CD14-positive monocyte (primary cell): ENCODE measurements at regions not wholly inside any gene's neighbourhood (a gene's known extent, or its start where the extent isn't known, plus 50 kb on each side); places are given as distances from the start of the nearest gene placed in this dataset.

Experiments
- DNase-seq, 3 donors: peaks; one replicate each; pipeline ENCODE4 v3.0.0-alpha.2; 2011 to 2022
- H2AFZ ChIP-seq: 2 replicates; pipeline ENCODE4 v1.6.0; 2012; ENCODE audit warnings: mild to moderate bottlenecking, low read depth, low read length, inconsistent platforms; ENCODE audit not compliant: insufficient read depth, poor library complexity, severe bottlenecking
- H3K27ac ChIP-seq, 2 donors: 1 replicate in 1 of 2; 2 replicates in 1 of 2; pipeline ENCODE4 v1.5.1; 2012 to 2013; ENCODE audit warnings: low read length in 2 of 2, control low read depth in 1 of 2, inconsistent platforms in 1 of 2, low read depth in 1 of 2, mild to moderate bottlenecking in 1 of 2
- H3K27me3 ChIP-seq, 2 donors: one replicate each; pipeline versions ENCODE4 v1.6.0 to v1.6.1; 2011 to 2013; ENCODE audit warnings: low read length in 2 of 2; ENCODE audit not compliant: control insufficient read depth in 2 of 2, insufficient read depth in 2 of 2
- H3K36me3 ChIP-seq, 2 donors: replicated peaks in 1 of 2; 1 replicate in 1 of 2; 2 replicates in 1 of 2; pipeline versions ENCODE4 v1.5.1 to v1.6.1; 2012 to 2013; ENCODE audit warnings: low read length in 2 of 2, control low read depth in 1 of 2, inconsistent platforms in 1 of 2, mild to moderate bottlenecking in 1 of 2; ENCODE audit not compliant: insufficient read depth in 2 of 2, control insufficient read depth in 1 of 2
- H3K4me1 ChIP-seq, 2 donors: 1 replicate in 1 of 2; 2 replicates in 1 of 2; pipeline versions ENCODE4 v1.5.1 to v1.6.1; 2012 to 2013; ENCODE audit warnings: low read length in 2 of 2, control low read depth in 1 of 2, inconsistent platforms in 1 of 2, mild to moderate bottlenecking in 1 of 2, moderate library complexity in 1 of 2; ENCODE audit not compliant: insufficient read depth in 2 of 2, control insufficient read depth in 1 of 2
- H3K4me2 ChIP-seq: replicated peaks from 2 replicates; pipeline ENCODE3; 2012; ENCODE audit warnings: low read length, moderate library complexity, mild to moderate bottlenecking; ENCODE audit not compliant: poor library complexity, severe bottlenecking; ENCODE audit errors: extremely low read depth
- H3K4me3 ChIP-seq, 3 experiments: fragments of 200-600 bp in 1 of 3; sonication (generic) in 1 of 3; replicated peaks in 1 of 3; 1 replicate in 2 of 3; 2 replicates in 1 of 3; pipeline ENCODE4 v1.5.1; 2011 to 2013; ENCODE audit warnings: low read length in 3 of 3, mild to moderate bottlenecking in 3 of 3, control low read depth in 2 of 3, low read depth in 2 of 3, inconsistent platforms in 1 of 3, moderate library complexity in 1 of 3
- H3K79me2 ChIP-seq: 2 replicates; pipeline ENCODE4 v1.6.0; 2012; ENCODE audit warnings: mild to moderate bottlenecking, control low read depth, inconsistent platforms, low read length, moderate library complexity; ENCODE audit not compliant: insufficient read depth
- H3K9ac ChIP-seq: 2 replicates; pipeline ENCODE4 v1.6.0; 2017; ENCODE audit warnings: low read length, mild to moderate bottlenecking; ENCODE audit not compliant: insufficient read depth, poor library complexity, severe bottlenecking
- H3K9me3 ChIP-seq, 2 donors: replicated peaks in 1 of 2; 1 replicate in 1 of 2; 2 replicates in 1 of 2; pipeline versions ENCODE4 v1.5.1 to v1.6.1; 2012 to 2013; ENCODE audit warnings: low read length in 2 of 2, control low read depth in 1 of 2; ENCODE audit not compliant: control insufficient read depth in 1 of 2, insufficient read depth in 1 of 2
- H4K20me1 ChIP-seq: 2 replicates; pipeline ENCODE4 v1.6.0; 2012; ENCODE audit warnings: mild to moderate bottlenecking, low read length, control low read depth, moderate library complexity; ENCODE audit not compliant: insufficient read depth
- H3K27ac Mint-ChIP-seq, 7 donors: one replicate each; pipeline ENCODE4 v1.8.0; 2020; ENCODE audit warnings: mild to moderate bottlenecking in 7 of 7, mixed read lengths in 7 of 7, moderate library complexity in 6 of 7, inconsistent platforms in 2 of 7
- H3K27me3 Mint-ChIP-seq, 3 donors: one replicate each; pipeline ENCODE4 v1.8.0; 2021 to 2022; ENCODE audit warnings: low read depth in 3 of 3, mild to moderate bottlenecking in 3 of 3, mixed read lengths in 3 of 3, moderate library complexity in 3 of 3, inconsistent platforms in 1 of 3
- H3K36me3 Mint-ChIP-seq, 2 donors: one replicate each; pipeline ENCODE4 v1.8.0; 2020; ENCODE audit warnings: mixed read lengths in 2 of 2, inconsistent platforms in 1 of 2, mild to moderate bottlenecking in 1 of 2
- H3K4me1 Mint-ChIP-seq: one replicate; pipeline ENCODE4 v1.8.0; 2020; ENCODE audit warnings: mild to moderate bottlenecking, mixed read lengths
- H3K4me3 Mint-ChIP-seq, 2 donors: one replicate each; pipeline ENCODE4 v1.8.0; 2020; ENCODE audit warnings: mild to moderate bottlenecking in 2 of 2, mixed read lengths in 2 of 2, moderate library complexity in 1 of 2
- H3K9me3 Mint-ChIP-seq, 7 donors: one replicate each; pipeline ENCODE4 v1.8.0; 2020 to 2022; ENCODE audit warnings: mixed read lengths in 7 of 7, mild to moderate bottlenecking in 6 of 7, moderate library complexity in 6 of 7, inconsistent platforms in 2 of 7
- CTCF ChIP-seq: fragments of 200-600 bp; IDR thresholded peaks from one replicate; pipeline ENCODE4 v1.8.0; 2022; ENCODE audit warnings: antibody characterized with exemption, mild to moderate bottlenecking
- WGBS: methylation state at CpG from one replicate; pipeline ENCODE4 v1.1.5; 2013; ENCODE audit warnings: missing lambda C conversion rate; ENCODE audit not compliant: insufficient coverage; 5-methylcytosine and 5-hydroxymethylcytosine counted together
- intact Hi-C, 2 donors: fragments of 100-400 bp; cut with micrococcal nuclease; formaldehyde crosslinking; loops; one replicate each; pipeline versions ENCODE4 v1.15.0 to v1.15.1; 2023

GRCh38 chr3:26418553-26418952, 204.0 kb upstream of the LRRC3B start:
- no peak for TF ChIP-seq CTCF
- Mint-ChIP-seq H3K27ac (no peak overlapping the region), H3K36me3 (no peaks in the 10 kb centered on the region), H3K4me3 (no peak overlapping the region), H3K27me3 (no peaks in the 10 kb centered on the region), H3K4me1 (no peaks in the 10 kb centered on the region), H3K9me3 (peaks cover 3 to 6% (median 5%) of the 10 kb centered on the region in 7 donors)
- H3K4me3 ChIP-seq = no peak overlapping the region
- H3K27me3 ChIP-seq = no peaks in the 10 kb centered on the region
- H3K4me2 ChIP-seq = no peak overlapping the region
- H3K36me3 ChIP-seq = no peaks in the 10 kb centered on the region
- intact Hi-C loops = no loop called here
- no peaks in the 10 kb centered on the region for H4K20me1 ChIP-seq
- H3K79me2 ChIP-seq = no peaks in the 10 kb centered on the region
- H2AFZ ChIP-seq = no peak overlapping the region
- peaks cover 9 to 40% of the 10 kb centered on the region in 2 donors for H3K9me3 ChIP-seq
- no peak overlapping the region for H3K27ac ChIP-seq
- no peaks in the 10 kb centered on the region for H3K4me1 ChIP-seq
- no peak for DNase-seq
- H3K9ac ChIP-seq = no peak overlapping the region

GRCh38 chr3:26422415-26422814, 200.2 kb upstream of the LRRC3B start:
- H3K36me3 ChIP-seq = no peaks in the 10 kb centered on the region
- no peak overlapping the region for H3K4me2 ChIP-seq
- no peak overlapping the region for H3K4me3 ChIP-seq
- no peak overlapping the region for H3K9ac ChIP-seq
- Mint-ChIP-seq H3K36me3 (no peaks in the 10 kb centered on the region), H3K27me3 (peaks cover 0 to 1% (median 0%) of the 10 kb centered on the region in 3 donors), H3K9me3 (peaks cover 0 to 6% (median 3%) of the 10 kb centered on the region in 7 donors), H3K4me3 (no peak overlapping the region), H3K4me1 (no peaks in the 10 kb centered on the region), H3K27ac (no peak overlapping the region)
- no peaks in the 10 kb centered on the region for H4K20me1 ChIP-seq
- H3K27me3 ChIP-seq = no peaks in the 10 kb centered on the region
- no peaks in the 10 kb centered on the region for H3K4me1 ChIP-seq
- WGBS = no CpG with 5 or more reads among the region's 2 CpGs
- peaks cover 6 to 20% of the 10 kb centered on the region in 2 donors for H3K9me3 ChIP-seq
- H3K79me2 ChIP-seq = no peaks in the 10 kb centered on the region
- H3K27ac ChIP-seq = no peak overlapping the region
- TF ChIP-seq CTCF = no peak
- no peak for DNase-seq
- intact Hi-C loops = no loop called here
- H2AFZ ChIP-seq = no peak overlapping the region
